Uterus (tissue), 3 donors: ENCODE measurements at regions not wholly inside any gene's neighbourhood (a gene's known extent, or its start where the extent isn't known, plus 50 kb on each side); places are given as distances from the start of the nearest gene placed in this dataset.
A peak's percentile ranks its signal among the peaks of the same experiment; 100 is the strongest.

Experiments
- DNase-seq, 2 donors: peaks; one replicate each; pipeline ENCODE4 v3.0.0-alpha.2; 2019 to 2020
- H3K27ac ChIP-seq, 2 donors: fragments of 200-600 bp; sonication (generic); 1 replicate in 1 of 2; 2 replicates in 1 of 2; pipeline ENCODE4 v1.5.1; 2016 to 2018
- H3K27me3 ChIP-seq, 2 donors: fragments of 200-600 bp; sonication (generic); one replicate each; pipeline ENCODE4 v1.5.1; 2018 to 2019; ENCODE audit warnings: control low read depth in 1 of 2
- H3K36me3 ChIP-seq, 2 donors: fragments of 200-600 bp; sonication (generic); one replicate each; pipeline ENCODE4 v1.5.1; 2019; ENCODE audit warnings: control low read depth in 1 of 2
- H3K4me1 ChIP-seq, 2 donors: fragments of 200-600 bp; sonication (generic); one replicate each; pipeline ENCODE4 v1.5.1; 2018 to 2019; ENCODE audit warnings: control low read depth in 1 of 2
- H3K4me3 ChIP-seq, 2 donors: fragments of 200-600 bp; sonication (generic); 1 replicate in 1 of 2; 2 replicates in 1 of 2; pipeline ENCODE4 v1.5.1; 2018 to 2019; ENCODE audit warnings: mild to moderate bottlenecking in 1 of 2
- H3K9me3 ChIP-seq, 2 donors: fragments of 200-600 bp; sonication (generic); one replicate each; pipeline ENCODE4 v1.5.1; 2019; ENCODE audit warnings: control low read depth in 1 of 2
- CTCF ChIP-seq, 4 experiments: fragments of 200-600 bp in 2 of 4; fragments of 450-650 bp in 2 of 4; sonication (generic) in 2 of 4; IDR thresholded peaks; one replicate each; pipeline ENCODE4 v1.5.1; 2016 to 2019; ENCODE audit warnings: antibody characterized with exemption in 4 of 4, mild to moderate bottlenecking in 2 of 4, moderate library complexity in 1 of 4
- POLR2A ChIP-seq, 2 donors: fragments of 450-650 bp; IDR thresholded peaks; one replicate each; pipeline ENCODE4 v1.6.1; 2016; ENCODE audit warnings: antibody characterized with exemption in 2 of 2, mild to moderate bottlenecking in 1 of 2, moderate library complexity in 1 of 2
- intact Hi-C: fragments of 100-400 bp; cut with DNase I; formaldehyde crosslinking; loops from one replicate; pipeline ENCODE4 v1.15.1; 2023; ENCODE audit warnings: low total_unique reads
- donor health status: DM: yes; HTN: yes; CAD: no.

DNA sequence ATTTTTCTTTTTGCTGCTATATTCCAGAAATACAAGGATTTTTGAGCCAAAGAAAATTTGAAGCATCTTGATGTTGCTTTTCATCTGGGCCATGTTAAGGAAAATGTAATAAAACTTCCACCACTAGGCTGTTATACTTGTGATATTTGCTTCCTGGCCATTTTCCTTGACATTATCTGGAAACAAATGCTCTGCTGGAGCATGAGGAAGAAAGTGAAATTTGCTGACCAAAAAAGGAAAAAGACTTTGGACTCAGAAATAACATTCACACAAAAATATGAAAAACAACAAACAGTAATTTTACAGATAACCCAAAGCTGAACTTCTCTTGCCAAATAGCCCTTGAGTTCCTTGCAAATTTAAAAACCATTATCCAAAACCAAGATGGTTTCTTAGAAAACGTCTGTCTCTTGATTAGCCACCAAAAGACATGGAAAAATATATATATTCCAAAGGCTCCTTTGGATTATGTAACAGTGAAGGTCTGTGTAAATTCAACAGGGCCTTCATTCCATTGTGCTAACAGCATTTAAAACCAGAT, 344.5 kb downstream of the LMX1A start:
- H3K4me1 ChIP-seq = no peaks in the 10 kb centered on the region
- no peak for DNase-seq
- no peak overlapping the region for H3K4me3 ChIP-seq
- peak overlapping the region; percentile 20 to 51 for H3K27ac ChIP-seq
- no peaks in the 10 kb centered on the region for H3K9me3 ChIP-seq
- H3K36me3 ChIP-seq = no peaks in the 10 kb centered on the region
- intact Hi-C loops = no loop called here
- TF ChIP-seq CTCF (IDR thresholded peaks at IDR 0.05) = peak in 1 of 4 experiments; percentile 4
- TF ChIP-seq POLR2A (IDR thresholded peaks at IDR 0.05) = no peak
- no peaks in the 10 kb centered on the region for H3K27me3 ChIP-seq

DNA sequence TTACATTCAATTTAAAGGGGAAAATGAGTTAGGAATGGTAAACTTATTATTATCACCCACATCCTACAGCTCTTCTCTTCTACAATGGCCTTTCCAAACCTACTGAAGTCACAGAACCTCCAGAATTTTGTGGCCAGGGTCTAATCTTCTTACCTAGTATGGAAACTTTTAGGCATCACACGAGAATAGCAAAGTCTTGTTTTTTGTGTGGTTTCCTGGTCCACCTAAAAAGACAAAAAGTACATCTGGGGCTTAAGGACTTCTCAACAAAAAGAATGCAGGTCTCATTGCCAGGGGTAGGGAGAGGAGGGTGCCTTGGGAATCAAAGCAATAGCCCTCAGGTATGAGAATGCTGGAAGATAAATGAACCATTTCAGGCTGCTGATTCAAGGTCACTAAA, 345.3 kb downstream of the LMX1A start:
- Histone ChIP-seq H3K27ac (peak overlapping the region; percentile 36 to 51), H3K4me1 (no peaks in the 10 kb centered on the region), H3K36me3 (no peaks in the 10 kb centered on the region), H3K9me3 (no peaks in the 10 kb centered on the region), H3K27me3 (no peaks in the 10 kb centered on the region), H3K4me3 (no peak overlapping the region)
- intact Hi-C loops = no loop called here
- DNase-seq = no peak
- TF ChIP-seq POLR2A (IDR thresholded peaks at IDR 0.05) (no peak), CTCF (IDR thresholded peaks at IDR 0.05) (no peak)

- Histone ChIP-seq H3K27ac (peak overlapping the region; percentile 36 to 51), H3K4me3 (no peak overlapping the region), H3K36me3 (no peaks in the 10 kb centered on the region), H3K27me3 (no peaks in the 10 kb centered on the region), H3K9me3 (no peaks in the 10 kb centered on the region), H3K4me1 (no peaks in the 10 kb centered on the region)
- DNase-seq = no peak
- no peak for TF ChIP-seq POLR2A (IDR thresholded peaks at IDR 0.05)
- TF ChIP-seq CTCF (IDR thresholded peaks at IDR 0.05) = no peak
- intact Hi-C loops = no loop called here
Measured at GRCh38 chr1:165010418-165011070, 346.0 kb downstream of the LMX1A start.

DNA sequence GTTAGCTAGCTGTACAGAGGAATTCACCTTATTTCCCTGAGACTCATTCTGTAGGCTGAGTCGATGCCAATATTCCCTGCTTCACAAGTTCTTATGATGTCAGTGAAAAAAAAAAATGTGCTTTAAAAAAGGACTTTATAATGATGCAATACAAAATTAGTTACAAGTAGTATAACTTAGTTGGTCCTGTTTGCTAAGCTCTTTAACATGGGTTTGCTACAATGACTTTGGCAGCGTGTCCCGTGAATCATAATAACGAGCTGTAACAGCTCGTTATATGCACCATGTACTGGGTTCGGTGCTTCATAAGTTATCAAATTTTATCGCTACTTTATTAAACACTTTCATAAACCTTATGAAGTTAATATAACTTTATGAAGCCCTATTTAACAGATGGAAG, 349.7 kb downstream of the LMX1A start:
- Histone ChIP-seq H3K4me3 (no peak overlapping the region), H3K27ac (no peak overlapping the region), H3K9me3 (no peaks in the 10 kb centered on the region), H3K36me3 (no peaks in the 10 kb centered on the region), H3K4me1 (no peaks in the 10 kb centered on the region), H3K27me3 (no peaks in the 10 kb centered on the region)
- peak; percentile 24 to 27 for DNase-seq
- TF ChIP-seq POLR2A (IDR thresholded peaks at IDR 0.05) = no peak
- TF ChIP-seq CTCF (IDR thresholded peaks at IDR 0.05) = no peak
- intact Hi-C loops = no loop called here

- no peaks in the 10 kb centered on the region for H3K36me3 ChIP-seq
- no peak overlapping the region for H3K27ac ChIP-seq
- intact Hi-C loops = no loop called here
- H3K9me3 ChIP-seq = no peaks in the 10 kb centered on the region
- no peak for DNase-seq
- H3K4me3 ChIP-seq = no peak overlapping the region
- TF ChIP-seq POLR2A (IDR thresholded peaks at IDR 0.05) = no peak
- no peaks in the 10 kb centered on the region for H3K27me3 ChIP-seq
- no peaks in the 10 kb centered on the region for H3K4me1 ChIP-seq
Measured at GRCh38 chr1:164999146-164999545, 357.4 kb downstream of the LMX1A start.
